ENCODE measurements at regions not wholly inside any gene's neighbourhood (a gene's known extent, or its start where the extent isn't known, plus 50 kb on each side); places are given as distances from the start of the nearest gene placed in this dataset.

DNA sequence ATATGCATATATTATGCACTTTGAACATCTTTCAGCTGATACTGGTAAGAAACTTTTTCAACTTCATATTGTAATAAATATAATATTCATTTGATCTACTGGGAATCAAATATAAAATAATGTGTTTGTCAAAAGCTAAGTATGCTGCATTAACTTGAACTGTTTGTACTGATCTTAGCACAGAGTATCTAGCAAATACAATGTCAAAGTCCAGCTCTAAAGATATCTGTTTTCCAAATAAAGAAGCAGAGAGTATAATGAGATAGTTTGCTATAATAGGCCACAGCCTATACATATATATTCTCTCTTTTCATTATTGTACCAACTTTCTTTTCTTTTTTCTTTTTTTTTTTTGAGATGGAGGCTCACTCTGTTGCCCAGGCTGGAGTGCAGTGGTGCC is 417.0 kb downstream of the TMEM161B start:
- TF ChIP-seq, protein P1, sequence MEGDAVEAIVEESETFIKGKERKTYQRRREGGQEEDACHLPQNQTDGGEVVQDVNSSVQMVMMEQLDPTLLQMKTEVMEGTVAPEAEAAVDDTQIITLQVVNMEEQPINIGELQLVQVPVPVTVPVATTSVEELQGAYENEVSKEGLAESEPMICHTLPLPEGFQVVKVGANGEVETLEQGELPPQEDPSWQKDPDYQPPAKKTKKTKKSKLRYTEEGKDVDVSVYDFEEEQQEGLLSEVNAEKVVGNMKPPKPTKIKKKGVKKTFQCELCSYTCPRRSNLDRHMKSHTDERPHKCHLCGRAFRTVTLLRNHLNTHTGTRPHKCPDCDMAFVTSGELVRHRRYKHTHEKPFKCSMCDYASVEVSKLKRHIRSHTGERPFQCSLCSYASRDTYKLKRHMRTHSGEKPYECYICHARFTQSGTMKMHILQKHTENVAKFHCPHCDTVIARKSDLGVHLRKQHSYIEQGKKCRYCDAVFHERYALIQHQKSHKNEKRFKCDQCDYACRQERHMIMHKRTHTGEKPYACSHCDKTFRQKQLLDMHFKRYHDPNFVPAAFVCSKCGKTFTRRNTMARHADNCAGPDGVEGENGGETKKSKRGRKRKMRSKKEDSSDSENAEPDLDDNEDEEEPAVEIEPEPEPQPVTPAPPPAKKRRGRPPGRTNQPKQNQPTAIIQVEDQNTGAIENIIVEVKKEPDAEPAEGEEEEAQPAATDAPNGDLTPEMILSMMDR (conservative IDR thresholded peaks at IDR 0.05; ENCODE audit: low read length) = no peak
- TF ChIP-seq EZH2phosphoT487 (IDR thresholded peaks at IDR 0.05; ENCODE audit: borderline replicate concordance, low read depth, low read length) = no peak

All from OCI-LY7 (cell line).